Muscle layer of colon (tissue), 2 donors: ENCODE measurements at regions not wholly inside any gene's neighbourhood (a gene's known extent, or its start where the extent isn't known, plus 50 kb on each side); places are given as distances from the start of the nearest gene placed in this dataset.

Experiments
- H3K27ac ChIP-seq: one replicate; pipeline ENCODE4 v1.7.0; 2013; ENCODE audit warnings: low read depth, mild to moderate bottlenecking, low read length, moderate library complexity
- H3K27me3 ChIP-seq, 2 donors: one replicate each; pipeline ENCODE4 v1.7.0; 2013; ENCODE audit warnings: low read length in 2 of 2, mild to moderate bottlenecking in 2 of 2; ENCODE audit not compliant: insufficient read depth in 2 of 2, control insufficient read depth in 1 of 2
- H3K36me3 ChIP-seq: one replicate; pipeline ENCODE4 v1.7.0; 2013; ENCODE audit warnings: mild to moderate bottlenecking, low read length; ENCODE audit not compliant: insufficient read depth
- H3K4me1 ChIP-seq: one replicate; pipeline ENCODE4 v1.7.0; 2013; ENCODE audit warnings: mild to moderate bottlenecking, low read length; ENCODE audit not compliant: insufficient read depth
- H3K4me3 ChIP-seq, 2 donors: one replicate each; pipeline ENCODE4 v1.7.0; 2013; ENCODE audit warnings: low read length in 2 of 2, low read depth in 1 of 2, mild to moderate bottlenecking in 1 of 2, moderate library complexity in 1 of 2
- H3K9ac ChIP-seq: one replicate; pipeline ENCODE4 v1.7.0; 2013; ENCODE audit warnings: low read length
- H3K9me3 ChIP-seq: one replicate; pipeline ENCODE4 v1.7.0; 2013; ENCODE audit warnings: mild to moderate bottlenecking, low read length
- donor health status: abdominal sarcoma.
- donor health status: Adenocarcinoma of cecum.

GRCh38 chr1:58982259-58982998 lies 198.6 kb upstream of the JUN start:
- Histone ChIP-seq H3K9me3 (no peaks in the 10 kb centered on the region), H3K27ac (no peak overlapping the region), H3K9ac (no peak overlapping the region), H3K27me3 (no peaks in the 10 kb centered on the region), H3K36me3 (no peaks in the 10 kb centered on the region), H3K4me3 (no peak overlapping the region), H3K4me1 (peaks cover 18% of the 10 kb centered on the region)

GRCh38 chr1:58983162-58983561 lies 199.3 kb upstream of the JUN start:
- Histone ChIP-seq H3K4me1 (peaks cover 18% of the 10 kb centered on the region), H3K9me3 (no peaks in the 10 kb centered on the region), H3K9ac (no peak overlapping the region), H3K27me3 (no peaks in the 10 kb centered on the region), H3K4me3 (no peak overlapping the region), H3K27ac (no peak overlapping the region), H3K36me3 (no peaks in the 10 kb centered on the region)

- Histone ChIP-seq H3K36me3 (no peaks in the 10 kb centered on the region), H3K9me3 (no peaks in the 10 kb centered on the region), H3K27me3 (no peaks in the 10 kb centered on the region), H3K9ac (no peak overlapping the region), H3K4me3 (no peak overlapping the region), H3K27ac (no peak overlapping the region), H3K4me1 (peaks cover 18% of the 10 kb centered on the region)
Observed at GRCh38 chr1:58983633-58984245, 199.9 kb upstream of the JUN start.

- Histone ChIP-seq H3K27ac (no peak overlapping the region), H3K36me3 (no peaks in the 10 kb centered on the region), H3K27me3 (no peaks in the 10 kb centered on the region), H3K9me3 (no peaks in the 10 kb centered on the region), H3K4me1 (peaks cover 17% of the 10 kb centered on the region), H3K9ac (no peak overlapping the region), H3K4me3 (no peak overlapping the region)
Observed at GRCh38 chr1:58986996-58987767, 203.3 kb upstream of the JUN start.

- H3K27me3 ChIP-seq = no peaks in the 10 kb centered on the region
- H3K4me3 ChIP-seq = no peak overlapping the region
- no peaks in the 10 kb centered on the region for H3K36me3 ChIP-seq
- H3K9ac ChIP-seq = no peak overlapping the region
- no peaks in the 10 kb centered on the region for H3K9me3 ChIP-seq
- peaks cover under 1% of the 10 kb centered on the region for H3K4me1 ChIP-seq
- H3K27ac ChIP-seq = no peak overlapping the region
Observed at GRCh38 chr1:58988752-58989151, 204.9 kb upstream of the JUN start.

GRCh38 chr1:58989845-58990244 lies 206.0 kb upstream of the JUN start:
- no peak overlapping the region for H3K9ac ChIP-seq
- H3K27me3 ChIP-seq = no peaks in the 10 kb centered on the region
- H3K9me3 ChIP-seq = no peaks in the 10 kb centered on the region
- H3K36me3 ChIP-seq = no peaks in the 10 kb centered on the region
- no peak overlapping the region for H3K27ac ChIP-seq
- no peak overlapping the region for H3K4me3 ChIP-seq
- H3K4me1 ChIP-seq = no peaks in the 10 kb centered on the region

GRCh38 chr1:58991305-58991704 lies 207.5 kb upstream of the JUN start:
- H3K36me3 ChIP-seq = no peaks in the 10 kb centered on the region
- H3K9me3 ChIP-seq = no peaks in the 10 kb centered on the region
- no peak overlapping the region for H3K4me3 ChIP-seq
- H3K4me1 ChIP-seq = no peaks in the 10 kb centered on the region
- H3K27me3 ChIP-seq = no peaks in the 10 kb centered on the region
- H3K27ac ChIP-seq = no peak overlapping the region
- no peak overlapping the region for H3K9ac ChIP-seq

- no peak overlapping the region for H3K4me3 ChIP-seq
- H3K9me3 ChIP-seq = no peaks in the 10 kb centered on the region
- H3K36me3 ChIP-seq = no peaks in the 10 kb centered on the region
- H3K9ac ChIP-seq = no peak overlapping the region
- H3K27ac ChIP-seq = no peak overlapping the region
- no peaks in the 10 kb centered on the region for H3K27me3 ChIP-seq
- H3K4me1 ChIP-seq = no peaks in the 10 kb centered on the region
Observed at GRCh38 chr1:58992643-58993042, 208.8 kb upstream of the JUN start.

GRCh38 chr1:58993403-58993802 lies 209.6 kb upstream of the JUN start:
- Histone ChIP-seq H3K9me3 (no peaks in the 10 kb centered on the region), H3K36me3 (no peaks in the 10 kb centered on the region), H3K4me3 (no peak overlapping the region), H3K27ac (no peak overlapping the region), H3K9ac (no peak overlapping the region), H3K27me3 (no peaks in the 10 kb centered on the region), H3K4me1 (no peaks in the 10 kb centered on the region)

GRCh38 chr1:58994664-58995063 lies 210.8 kb upstream of the JUN start:
- Histone ChIP-seq H3K9ac (no peak overlapping the region), H3K27me3 (no peaks in the 10 kb centered on the region), H3K27ac (no peak overlapping the region), H3K4me1 (no peaks in the 10 kb centered on the region), H3K36me3 (no peaks in the 10 kb centered on the region), H3K9me3 (no peaks in the 10 kb centered on the region), H3K4me3 (no peak overlapping the region)

- H3K4me1 ChIP-seq = no peaks in the 10 kb centered on the region
- H3K9me3 ChIP-seq = no peaks in the 10 kb centered on the region
- no peaks in the 10 kb centered on the region for H3K36me3 ChIP-seq
- H3K27me3 ChIP-seq = no peaks in the 10 kb centered on the region
- H3K9ac ChIP-seq = no peak overlapping the region
- H3K27ac ChIP-seq = no peak overlapping the region
- no peak overlapping the region for H3K4me3 ChIP-seq
Observed at GRCh38 chr1:58996341-58997059, 212.7 kb upstream of the JUN start.
